ENCODE measurements at regions not wholly inside any gene's neighbourhood (a gene's known extent, or its start where the extent isn't known, plus 50 kb on each side); places are given as distances from the start of the nearest gene placed in this dataset.

GRCh38 chr20:22060610-22061009 lies 355.1 kb downstream of the PAX1 start:
- Histone ChIP-seq H2BK120ac (ENCODE audit: low read depth, low read length, poor library complexity, severe bottlenecking) (no peak overlapping the region), H3K79me2 (ENCODE audit: insufficient read depth, low read length) (no peaks in the 10 kb centered on the region), H3K23ac (ENCODE audit: insufficient read length, low read depth, low read length) (no peak overlapping the region), H2BK12ac (ENCODE audit: insufficient read length, low read depth, low read length) (no peak overlapping the region), H4K91ac (ENCODE audit: insufficient read length, low read depth, low read length) (no peak overlapping the region), H2BK20ac (ENCODE audit: low read depth, low read length, poor library complexity, severe bottlenecking) (no peak overlapping the region), H3K14ac (ENCODE audit: insufficient read depth, low read length) (no peak overlapping the region), H3K56ac (ENCODE audit: insufficient read length, low read depth, low read length) (no peak overlapping the region), H3K4me2 (ENCODE audit: insufficient read depth, insufficient read length, low read length) (no peak overlapping the region), H4K8ac (replicated peaks; ENCODE audit: insufficient read length, low read depth, low read length) (no peak overlapping the region), H3K18ac (ENCODE audit: insufficient read length, low read depth, low read length) (no peak overlapping the region), H4K20me1 (ENCODE audit: control insufficient read depth, insufficient read depth, insufficient read length) (no peaks in the 10 kb centered on the region), H4K5ac (ENCODE audit: insufficient read length, low read depth, low read length) (no peak overlapping the region), H3K4me1 (ENCODE audit: insufficient read depth, low read length) (no peaks in the 10 kb centered on the region), H2AK5ac (ENCODE audit: insufficient read length, low read length) (no peak overlapping the region), H3K9ac (ENCODE audit: extremely low read depth, insufficient read length, low read length) (no peak overlapping the region), H2BK5ac (ENCODE audit: insufficient read length, low read length) (no peak overlapping the region), H3T11ph (ENCODE audit: low read length) (no peak overlapping the region), H3K4ac (ENCODE audit: low read depth, low read length) (no peak overlapping the region), H2AFZ (ENCODE audit: low read length) (no peak overlapping the region), H3K27ac (ENCODE audit: insufficient read length, low read depth, low read length) (no peak overlapping the region), H2BK15ac (ENCODE audit: low read depth, low read length) (no peak overlapping the region), H3K9me3 (ENCODE audit: control insufficient read depth, low read depth, low read length) (no peaks in the 10 kb centered on the region), H3K79me1 (ENCODE audit: insufficient read depth, low read depth, low read length, poor library complexity, severe bottlenecking) (no peaks in the 10 kb centered on the region), H3K27me3 (ENCODE audit: insufficient read depth, low read length) (no peaks in the 10 kb centered on the region), H3K23me2 (ENCODE audit: insufficient read length, low read depth, low read length, poor library complexity, severe bottlenecking) (no peaks in the 10 kb centered on the region)
- Mint-ChIP-seq H3K36me3 (ENCODE audit: insufficient read depth in 1 of 3, low read depth in 3 of 3) (no peaks in the 10 kb centered on the region), H3K4me1 (peaks cover 2 to 15% of the 10 kb centered on the region in 2 experiments), H3K27ac (no peak overlapping the region), H3K9me3 (no peaks in the 10 kb centered on the region), H3K4me3 (no peak overlapping the region), H3K27me3 (ENCODE audit: low read depth) (no peaks in the 10 kb centered on the region)
- WGBS (ENCODE audit: extremely low coverage, insufficient read length, low lambda C conversion rate): no CpG with 5 or more reads among the region's 2 CpGs
- TF ChIP-seq CTCF (conservative IDR thresholded peaks at IDR 0.05): no peak
- no peak for DNase-seq

Measured in H9 (cell line).